ENCODE measurements at regions not wholly inside any gene's neighbourhood (a gene's known extent, or its start where the extent isn't known, plus 50 kb on each side); places are given as distances from the start of the nearest gene placed in this dataset.

GRCh38 chr7:80347173-80347572, 164.7 kb downstream of the GNAT3 start:
- WGBS (ENCODE audit: missing lambda C conversion rate): 86% methylated on average over 1 of the region's 1 CpG
- Histone ChIP-seq H3K4me2 (no peak overlapping the region), H3K27ac (no peak overlapping the region), H3K9me3 (no peaks in the 10 kb centered on the region), H3K4me3 (no peak overlapping the region), H3K4me1 (peaks cover 8% of the 10 kb centered on the region; the same call in 2 of the 3 replicates)
- ATAC-seq (no peak), DNase-seq (ENCODE audit: low read depth in 1 of 2, low spot score in 1 of 2) (no peak), FAIRE-seq (no peak)
- ChIA-PET POLR2A (no interaction called here), CTCF (interaction anchor here (0.8 to 2.5 kb wide), 3 partner anchors 11 to 250 kb away, joined by 3 to 12 read pairs (median 3); no protein-coding TSS in a partner anchor)
- TF ChIP-seq MAZ (IDR thresholded peaks at IDR 0.05; ENCODE audit: borderline replicate concordance, low read depth, low read length) (no peak), HEYL (CRISPR knock-in tag; IDR thresholded peaks at IDR 0.05) (no peak), PHF8 (IDR thresholded peaks at IDR 0.05; ENCODE audit: borderline replicate concordance, low read depth) (no peak), CBX8 (IDR thresholded peaks at IDR 0.05) (no peak), RCOR1 (IDR thresholded peaks at IDR 0.05; ENCODE audit: low read depth, low read length) (no peak)

- DNase-seq (ENCODE audit: low read depth in 1 of 2, low spot score in 1 of 2) (peak in 1 of 2 experiments; percentile 10), ATAC-seq (peak in 1 of 2 experiments; percentile 64; a peak in 3 of 6 replicates), FAIRE-seq (no peak)
- ChIA-PET CTCF (interaction anchor here (1.0 to 2.5 kb wide), 3 partner anchors 10 to 15 kb away, joined by 3 to 12 read pairs (median 4); no protein-coding TSS in a partner anchor), POLR2A (no interaction called here)
- Histone ChIP-seq H3K4me2 (no peak overlapping the region), H3K9me3 (no peaks in the 10 kb centered on the region), H3K4me1 (peaks cover 8% of the 10 kb centered on the region; the same call in 2 of the 3 replicates), H3K4me3 (no peak overlapping the region), H3K27ac (no peak overlapping the region)
- TF ChIP-seq FOSL2 (IDR thresholded peaks at IDR 0.05) (peak; percentile 35; the same call in 1 of the 2 replicates), FOSL2 (CRISPR knock-in tag; IDR thresholded peaks at IDR 0.05) (peak; percentile 74), RAD21 (conservative IDR thresholded peaks at IDR 0.05 in 1 of 2, IDR thresholded peaks at IDR 0.05 in 1 of 2) (no peak), HDAC2 (IDR thresholded peaks at IDR 0.05) (no peak), CEBPB (IDR thresholded peaks at IDR 0.05) (0 out of 4 replicates have a peak, but pooled peaks of 1 of the 2 experiments have one; percentile 24), EHMT2 (IDR thresholded peaks at IDR 0.05; ENCODE audit: low read depth) (no peak)
- 34% methylated on average over 3 of the region's 3 CpGs for WGBS (ENCODE audit: missing lambda C conversion rate)
Measured at GRCh38 chr7:80346704-80347103, 165.2 kb downstream of the GNAT3 start.

- WGBS (ENCODE audit: missing lambda C conversion rate): 44% methylated on average over 7 of the region's 7 CpGs
- DNase-seq (ENCODE audit: low read depth in 1 of 2, low spot score in 1 of 2) (no peak), ATAC-seq (no peak; a peak in 1 of 6 replicates), FAIRE-seq (no peak)
- Histone ChIP-seq H3K27ac (no peak overlapping the region), H3K4me1 (0 out of 3 replicates have a peak, but pooled peaks cover 7% of the 10 kb centered on the region), H3K9me3 (no peaks in the 10 kb centered on the region), H3K4me2 (peak overlapping the region; percentile 21; the same call in 2 of the 3 replicates), H3K4me3 (no peak overlapping the region)
- ChIA-PET POLR2A (no interaction called here), CTCF (interaction anchor here (0.6 to 3.0 kb wide), 3 partner anchors 11 to 18 kb away, joined by 3 to 12 read pairs (median 3); no protein-coding TSS in a partner anchor)
- TF ChIP-seq CEBPB (IDR thresholded peaks at IDR 0.05) (no peak), RCOR1 (IDR thresholded peaks at IDR 0.05; ENCODE audit: low read depth, low read length) (no peak), ZC3H11A (IDR thresholded peaks at IDR 0.05) (no peak), HOXB5 (CRISPR knock-in tag; IDR thresholded peaks at IDR 0.05) (no peak), CHD2 (IDR thresholded peaks at IDR 0.05; ENCODE audit: low read length, partially characterized antibody) (no peak), REST (IDR thresholded peaks at IDR 0.05) (no peak), EP300 (IDR thresholded peaks at IDR 0.05) (no peak), RARB (CRISPR knock-in tag; IDR thresholded peaks at IDR 0.05) (no peak), MAZ (IDR thresholded peaks at IDR 0.05; ENCODE audit: borderline replicate concordance, low read depth, low read length) (no peak), NFE2L2 (conservative IDR thresholded peaks at IDR 0.05; ENCODE audit: low read length) (no peak), RFX5 (IDR thresholded peaks at IDR 0.05) (no peak), USF2 (IDR thresholded peaks at IDR 0.05) (no peak), ELK1 (IDR thresholded peaks at IDR 0.05; ENCODE audit: low read depth, low read length) (no peak), FOXS1 (CRISPR knock-in tag; IDR thresholded peaks at IDR 0.05) (no peak)
Measured at GRCh38 chr7:80335511-80336231, 176.2 kb downstream of the GNAT3 start.

All from A549 (cell line).